IMR-90 (cell line): ENCODE measurements at regions not wholly inside any gene's neighbourhood (a gene's known extent, or its start where the extent isn't known, plus 50 kb on each side); places are given as distances from the start of the nearest gene placed in this dataset.

Source experiments
- ATAC-seq: fragments of 200-7000 bp; cut with Tn5 transposase; 2 replicates; pipeline ENCODE4 v1.9.1; 2020; ENCODE audit warnings: low read depth, mild to moderate bottlenecking, moderate library complexity
- BruUV-seq: library from RNA; stranded (reverse); fragments of 400-500 nt; replicated peaks from 2 replicates; lab custom pipeline; 2021; lab: Mats Ljungman, UMichigan
- CTCF ChIA-PET: fragments of 300-600 bp; formaldehyde crosslinking; extraction: SDS; loops from one replicate; lab custom pipeline; 2021; ENCODE audit warnings: antibody characterized with exemption; lab: Yijun Ruan, JAX
- POLR2A ChIA-PET: fragments of 300-600 bp; sonication (Branson Sonifier 250); formaldehyde crosslinking; loops from one replicate; lab custom pipeline; 2022; ENCODE audit warnings: antibody characterized with exemption; ENCODE audit not compliant: unreplicated experiment; lab: Charles Lee
- DNase-seq: peaks from one replicate; pipeline ENCODE4 v3.0.0; 2013
- H2AFZ ChIP-seq: replicated peaks from 2 replicates; pipeline ENCODE3; 2013; ENCODE audit warnings: low read length, mild to moderate bottlenecking; ENCODE audit not compliant: poor library complexity
- H2AK5ac ChIP-seq: 2 replicates; pipeline ENCODE4 v1.6.1; 2013; ENCODE audit warnings: low read depth, low read length, inconsistent platforms
- H2AK9ac ChIP-seq: replicated peaks from 2 replicates; pipeline ENCODE3; 2013; ENCODE audit warnings: mild to moderate bottlenecking, low read depth, low read length, moderate library complexity; ENCODE audit not compliant: poor library complexity
- H2BK120ac ChIP-seq: 2 replicates; pipeline ENCODE4 v1.6.1; 2013; ENCODE audit warnings: low read depth, low read length, inconsistent platforms
- H2BK15ac ChIP-seq: 3 replicates; pipeline ENCODE4 v1.6.1; 2013; ENCODE audit warnings: low read depth, low read length, inconsistent platforms
- H2BK20ac ChIP-seq: 2 replicates; pipeline ENCODE4 v1.6.1; 2013; ENCODE audit warnings: low read depth, mild to moderate bottlenecking, inconsistent platforms, low read length, moderate library complexity
- H2BK5ac ChIP-seq: 2 replicates; pipeline ENCODE4 v1.6.1; 2013; ENCODE audit warnings: mild to moderate bottlenecking, low read depth, low read length, inconsistent platforms; ENCODE audit not compliant: poor library complexity, severe bottlenecking
- H3K14ac ChIP-seq: replicated peaks from 2 replicates; pipeline ENCODE4 v1.6.1; 2013; ENCODE audit warnings: low read depth, low read length, inconsistent platforms
- H3K18ac ChIP-seq: 2 replicates; pipeline ENCODE4 v1.6.1; 2013; ENCODE audit warnings: low read depth, low read length, control low read depth
- H3K23ac ChIP-seq: 2 replicates; pipeline ENCODE4 v1.6.1; 2013; ENCODE audit warnings: low read depth, low read length, inconsistent platforms
- H3K27ac ChIP-seq: 2 replicates; pipeline ENCODE4 v1.5.1; 2013; ENCODE audit warnings: mild to moderate bottlenecking, control low read depth, low read length; ENCODE audit not compliant: insufficient read depth
- H3K27me3 ChIP-seq: 2 replicates; pipeline ENCODE4 v1.6.1; 2013; ENCODE audit warnings: low read length; ENCODE audit not compliant: control insufficient read depth, insufficient read depth
- H3K36me3 ChIP-seq: 2 replicates; pipeline ENCODE4 v1.6.1; 2013; ENCODE audit warnings: low read length, mixed read lengths; ENCODE audit not compliant: control insufficient read depth, insufficient read depth
- H3K4ac ChIP-seq: 2 replicates; pipeline ENCODE4 v1.6.1; 2013; ENCODE audit warnings: low read depth, low read length, inconsistent platforms
- H3K4me1 ChIP-seq: 2 replicates; pipeline ENCODE4 v1.6.1; 2013; ENCODE audit warnings: low read length, mixed read lengths; ENCODE audit not compliant: control insufficient read depth, insufficient read depth
- H3K4me2 ChIP-seq: 2 replicates; pipeline ENCODE4 v1.6.1; 2013; ENCODE audit warnings: low read depth, mild to moderate bottlenecking, control low read depth, low read length, moderate library complexity
- H3K4me3 ChIP-seq: 2 replicates; pipeline ENCODE4 v1.5.1; 2013; ENCODE audit warnings: low read depth, mild to moderate bottlenecking, control low read depth, low read length, moderate library complexity; ENCODE audit not compliant: insufficient read depth
- H3K56ac ChIP-seq: 2 replicates; pipeline ENCODE4 v1.6.1; 2013; ENCODE audit warnings: low read length, inconsistent platforms; ENCODE audit not compliant: insufficient read depth; ENCODE audit errors: extremely low read depth
- H3K79me1 ChIP-seq, 2 experiments: 2 replicates each; pipeline ENCODE4 v1.6.1; 2013; ENCODE audit warnings: low read length in 2 of 2, inconsistent platforms in 1 of 2, low read depth in 1 of 2
- H3K9ac ChIP-seq: 2 replicates; pipeline ENCODE4 v1.6.1; 2013; ENCODE audit warnings: low read depth, low read length, control low read depth
- H3K9me1 ChIP-seq: 2 replicates; pipeline ENCODE4 v1.6.1; 2013; ENCODE audit warnings: low read length, inconsistent platforms; ENCODE audit not compliant: insufficient read depth
- H3K9me3 ChIP-seq: 2 replicates; pipeline ENCODE4 v1.6.1; 2013; ENCODE audit warnings: low read length; ENCODE audit not compliant: control insufficient read depth, insufficient read depth
- H4K20me1 ChIP-seq: 2 replicates; pipeline ENCODE4 v1.6.1; 2013; ENCODE audit warnings: low read length, inconsistent platforms; ENCODE audit not compliant: insufficient read depth
- H4K5ac ChIP-seq: 2 replicates; pipeline ENCODE4 v1.6.1; 2013; ENCODE audit warnings: mild to moderate bottlenecking, low read depth, low read length, control low read depth
- H4K8ac ChIP-seq, 2 experiments: 2 replicates each; pipeline ENCODE4 v1.6.1; 2013; ENCODE audit warnings: low read depth in 2 of 2, low read length in 2 of 2, control low read depth in 1 of 2, inconsistent platforms in 1 of 2
- H4K91ac ChIP-seq: 2 replicates; pipeline ENCODE4 v1.6.1; 2013; ENCODE audit warnings: low read depth, low read length, inconsistent platforms; ENCODE audit not compliant: insufficient read depth
- BHLHE40 ChIP-seq: fragments of 150-350 bp; IDR thresholded peaks from 2 replicates; pipeline ENCODE4 v1.6.1; 2016; ENCODE audit warnings: mild to moderate bottlenecking, low read depth, low read length
- CEBPB ChIP-seq: IDR thresholded peaks from 2 replicates; pipeline ENCODE4 v1.6.1; 2012; ENCODE audit warnings: low read depth, low read length, improper control_type of control experiment
- CHD1 ChIP-seq: IDR thresholded peaks from 2 replicates; pipeline ENCODE4 v1.6.1; 2012; ENCODE audit warnings: low read depth, low read length, improper control_type of control experiment
- CTCF ChIP-seq: conservative IDR thresholded peaks from 2 replicates; pipeline ENCODE4 v1.5.1; 2012; ENCODE audit warnings: mild to moderate bottlenecking, low read depth, low read length, improper control_type of control experiment
- ELK1 ChIP-seq: fragments of 150-350 bp; IDR thresholded peaks from 2 replicates; pipeline ENCODE4 v1.6.1; 2016; ENCODE audit warnings: low read depth, mild to moderate bottlenecking, low read length, moderate library complexity, borderline replicate concordance
- FOS ChIP-seq: fragments of 150-350 bp; IDR thresholded peaks from 2 replicates; pipeline ENCODE4 v1.6.1; 2016; ENCODE audit warnings: low read depth, low read length
- MAFK ChIP-seq: IDR thresholded peaks from 2 replicates; pipeline ENCODE4 v1.6.1; 2012; ENCODE audit warnings: low read depth, low read length, improper control_type of control experiment
- MAZ ChIP-seq: IDR thresholded peaks from 2 replicates; pipeline ENCODE4 v1.6.1; 2012; ENCODE audit warnings: low read depth, mild to moderate bottlenecking, low read length, improper control_type of control experiment, moderate library complexity, borderline replicate concordance
- MXI1 ChIP-seq: IDR thresholded peaks from 2 replicates; pipeline ENCODE4 v1.6.1; 2012; ENCODE audit warnings: low read depth, mild to moderate bottlenecking, low read length, moderate library complexity, borderline replicate concordance
- NFE2L2 ChIP-seq: fragments of 150-350 bp; IDR thresholded peaks from 2 replicates; pipeline ENCODE4 v1.6.1; 2016; ENCODE audit warnings: low read depth, mild to moderate bottlenecking, low read length
- POLR2A ChIP-seq: IDR thresholded peaks from 2 replicates; pipeline ENCODE4 v1.6.1; 2012; ENCODE audit warnings: mild to moderate bottlenecking, low read depth, low read length
- RAD21 ChIP-seq: IDR thresholded peaks from 2 replicates; pipeline ENCODE4 v1.6.1; 2012; ENCODE audit warnings: low read length, improper control_type of control experiment
- RCOR1 ChIP-seq: IDR thresholded peaks from 2 replicates; pipeline ENCODE4 v1.6.1; 2012; ENCODE audit warnings: mild to moderate bottlenecking, low read length, improper control_type of control experiment; ENCODE audit not compliant: insufficient replicate concordance
- RFX5 ChIP-seq: IDR thresholded peaks from 2 replicates; pipeline ENCODE4 v1.8.0; 2012; ENCODE audit warnings: low read depth, mild to moderate bottlenecking, low read length, moderate library complexity
- SMC3 ChIP-seq: fragments of 150-350 bp; IDR thresholded peaks from 2 replicates; pipeline ENCODE4 v1.6.1; 2016; ENCODE audit warnings: low read depth, mild to moderate bottlenecking, antibody characterized with exemption, low read length, moderate library complexity
- USF2 ChIP-seq: fragments of 150-350 bp; IDR thresholded peaks from 2 replicates; pipeline ENCODE4 v1.6.1; 2017; ENCODE audit warnings: mild to moderate bottlenecking, antibody characterized with exemption, low read length, low read depth
- WGBS, 2 experiments: methylation state at CpG; one replicate each; pipeline versions ENCODE4 v1.1.5 to v1.1.7; 2013; ENCODE audit warnings: missing lambda C conversion rate in 2 of 2; ENCODE audit not compliant: insufficient read length in 1 of 2; ENCODE audit errors: extremely low coverage in 2 of 2; 5-methylcytosine and 5-hydroxymethylcytosine counted together
- dilution Hi-C: fragments of 300-500 bp; cut with HindIII; formaldehyde crosslinking; loops from one replicate; pipeline ENCODE4 v1.14.3; 2018; ENCODE audit warnings: low sequenced_read_pairs; ENCODE audit not compliant: unreplicated experiment
- in situ Hi-C: fragments of 300-500 bp; cut with MboI; formaldehyde crosslinking; loops from 3 replicates; pipeline ENCODE4 v1.14.3; 2019; ENCODE audit warnings: low sequenced_read_pairs, inconsistent platforms, mixed read lengths
- intact Hi-C: fragments of 100-400 bp; cut with micrococcal nuclease; formaldehyde crosslinking; loops from 2 replicates; pipeline ENCODE4 v1.10.0; 2022

GRCh38 chr6:2469428-2469827 is 224.0 kb upstream of the GMDS start:
- CTCF ChIA-PET, result interaction anchor here (1.3 kb wide), 1 partner anchor 20 kb away, joined by 4 read pairs; no protein-coding TSS in a partner anchor

More at GRCh38 chr6:2469428-2469827, 224.0 kb upstream of the GMDS start:
- no peak overlapping the region for H2AK9ac ChIP-seq
- no peak overlapping the region for H4K5ac ChIP-seq
- no peak overlapping the region for H2AFZ ChIP-seq
- 95% methylated on average over 4 of the region's 8 CpGs; no CpG with 5 or more reads in 1 of the 2 experiments for WGBS, 2 experiments
- no peaks in the 10 kb centered on the region for H3K4me1 ChIP-seq
- no peaks in the 10 kb centered on the region for H3K79me1 ChIP-seq
- H2AK5ac ChIP-seq, result no peak overlapping the region
- H3K27me3 ChIP-seq, result peaks cover 33% of the 10 kb centered on the region
- TF ChIP-seq SMC3, result no peak
- no peak for TF ChIP-seq MAZ
- no peak for TF ChIP-seq RCOR1
- TF ChIP-seq NFE2L2, result no peak
- no peak for TF ChIP-seq USF2
- no peak for TF ChIP-seq POLR2A
- no peak for TF ChIP-seq CHD1
- TF ChIP-seq CTCF, result no peak
- no peak for TF ChIP-seq MAFK
- no peak for TF ChIP-seq FOS
- no peak for TF ChIP-seq MXI1
- no peak for TF ChIP-seq RFX5
- no peak for TF ChIP-seq CEBPB
- TF ChIP-seq RAD21, result no peak
- no peak for TF ChIP-seq BHLHE40
- no peak for TF ChIP-seq ELK1
- no peak overlapping the region for H2BK5ac ChIP-seq
- no peak overlapping the region for H3K4ac ChIP-seq
- no peak overlapping the region for H3K4me2 ChIP-seq
- intact Hi-C loops (loop anchor here (5.0 kb wide), 1 partner anchor 153 kb away; no protein-coding TSS in a partner anchor), dilution Hi-C loops (no loop called here), in situ Hi-C loops (no loop called here)
- no peak for DNase-seq
- H4K8ac ChIP-seq, result no peak overlapping the region
- POLR2A ChIA-PET, result no interaction called here
- no peak overlapping the region for H3K27ac ChIP-seq
- no peak overlapping the region for H2BK120ac ChIP-seq
- H2BK20ac ChIP-seq, result no peak overlapping the region
- no peak overlapping the region for H3K4me3 ChIP-seq
- H3K9me3 ChIP-seq, result no peaks in the 10 kb centered on the region
- no peak overlapping the region for H3K56ac ChIP-seq
- BruUV-seq, result no TSS peak
- H3K9ac ChIP-seq, result no peak overlapping the region
- 0 out of 2 replicates have a peak, but pooled peaks cover 3% of the 10 kb centered on the region for H3K9me1 ChIP-seq
- no peak overlapping the region for H3K14ac ChIP-seq
- H3K18ac ChIP-seq, result no peak overlapping the region
- H4K91ac ChIP-seq, result no peak overlapping the region
- H3K36me3 ChIP-seq, result no peaks in the 10 kb centered on the region
- no peak overlapping the region for H3K23ac ChIP-seq
- no peak overlapping the region for H2BK15ac ChIP-seq
- ATAC-seq, result no peak
- no peaks in the 10 kb centered on the region for H4K20me1 ChIP-seq
